ENCODE measurements at regions not wholly inside any gene's neighbourhood (a gene's known extent, or its start where the extent isn't known, plus 50 kb on each side); places are given as distances from the start of the nearest gene placed in this dataset.

DNA sequence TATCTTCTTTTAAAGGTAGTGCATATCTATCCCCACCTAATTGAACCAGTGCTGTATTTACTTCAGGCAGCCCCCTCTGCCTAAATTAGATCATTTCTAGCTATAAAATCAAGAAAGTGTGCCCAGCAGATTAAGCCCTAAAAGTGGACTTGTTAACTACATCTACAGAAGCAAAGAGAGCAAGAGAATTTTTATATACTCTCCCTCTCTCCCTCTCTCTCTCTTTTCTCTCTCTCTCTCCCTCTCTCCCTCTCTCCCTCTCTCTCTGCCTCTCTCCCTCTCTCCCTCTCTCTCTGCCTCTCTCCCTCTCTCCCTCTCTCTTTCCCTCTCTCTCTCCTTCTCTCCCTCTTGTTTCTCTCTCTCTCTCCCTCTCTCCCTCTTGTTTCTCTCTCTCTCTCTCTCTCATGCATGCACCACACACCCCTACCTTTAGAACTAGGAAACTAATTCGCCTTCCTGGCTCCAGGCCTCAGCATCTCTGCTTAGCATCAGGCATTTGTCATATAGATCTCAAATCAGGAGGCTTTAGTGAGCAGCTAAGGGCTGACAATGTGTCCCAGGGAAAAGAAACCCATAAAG, 71.4 kb downstream of the FOXA2 start:
- Histone ChIP-seq H2AK5ac (ENCODE audit: low read depth, low read length) (no peak overlapping the region), H3K27ac (ENCODE audit: low read depth, low read length) (no peak overlapping the region), H3K18ac (ENCODE audit: extremely low read depth, low read length) (no peak overlapping the region), H2BK15ac (ENCODE audit: low read length) (no peak overlapping the region), H4K5ac (ENCODE audit: insufficient read length, low read depth, low read length) (no peak overlapping the region), H3K4me3 (ENCODE audit: extremely low read depth in 1 of 4, insufficient read depth in 2 of 4, low read depth in 3 of 4, low read length in 4 of 4) (no peak overlapping the region), H2BK5ac (ENCODE audit: low read depth, low read length) (no peak overlapping the region), H3K9ac (replicated peaks in 1 of 4; ENCODE audit: extremely low read depth in 1 of 4, low read depth in 3 of 4, low read length in 3 of 4) (no peak overlapping the region), H4K20me1 (replicated peaks in 1 of 2; ENCODE audit: control insufficient read depth in 1 of 2, insufficient read depth in 2 of 2, low read length in 2 of 2) (no peaks in the 10 kb centered on the region), H3K79me2 (ENCODE audit: control insufficient read depth in 1 of 2, insufficient read depth in 2 of 2, low read length in 2 of 2) (no peaks in the 10 kb centered on the region), H3K79me1 (ENCODE audit: low read depth, low read length) (no peaks in the 10 kb centered on the region), H3K27me3 (replicated peaks in 1 of 4; ENCODE audit: control insufficient read depth in 3 of 4, extremely low read depth in 1 of 4, insufficient read depth in 3 of 4, low read length in 3 of 4) (no peaks in the 10 kb centered on the region), H3K36me3 (ENCODE audit: control insufficient read depth in 2 of 4, insufficient read depth in 4 of 4, low read length in 3 of 4) (no peaks in the 10 kb centered on the region), H3K4me2 (ENCODE audit: insufficient read depth in 1 of 2, low read depth in 2 of 2, low read length in 2 of 2) (no peak overlapping the region), H2BK20ac (ENCODE audit: low read length) (no peak overlapping the region), H3K23me2 (ENCODE audit: low read depth, low read length) (no peaks in the 10 kb centered on the region), H3K4ac (replicated peaks; ENCODE audit: insufficient read length, low read depth, low read length) (no peak overlapping the region), H3K56ac (replicated peaks; ENCODE audit: insufficient read length, low read depth, low read length) (no peak overlapping the region), H2BK12ac (ENCODE audit: low read depth, low read length) (no peak overlapping the region), H3K9me3 (ENCODE audit: insufficient read depth in 2 of 2, low read depth in 1 of 2, low read length in 1 of 2) (no peaks in the 10 kb centered on the region), H3K14ac (ENCODE audit: insufficient read length) (no peak overlapping the region), H3K4me1 (replicated peaks in 1 of 4; ENCODE audit: control insufficient read depth in 3 of 4, insufficient read depth in 4 of 4, low read length in 3 of 4) (no peaks in the 10 kb centered on the region; a peak in 1 of 7 replicates), H2BK120ac (replicated peaks; ENCODE audit: low read depth, low read length) (no peak overlapping the region), H2AFZ (ENCODE audit: low read length) (peak overlapping the region; percentile 24; the same call in 1 of the 2 replicates), H4K91ac (replicated peaks; ENCODE audit: insufficient read length, low read length) (no peak overlapping the region), H4K8ac (ENCODE audit: extremely low read depth, insufficient read depth, low read length) (no peak overlapping the region), H3K23ac (ENCODE audit: insufficient read length) (no peak overlapping the region)
- POLR2A ChIA-PET (ENCODE audit: partially characterized antibody) = no interaction called here
- FAIRE-seq = no peak
- 71% methylated on average over 1 of the region's 1 CpG; no CpG with 5 or more reads in 1 of the 2 experiments for WGBS, 2 experiments (ENCODE audit: extremely low coverage in 1 of 2, insufficient coverage in 1 of 2, insufficient read length in 1 of 2, insufficient replicate concordance in 2 of 2, low coverage in 1 of 2, low lambda C conversion rate in 2 of 2, missing lambda C conversion rate in 1 of 2)
- TF ChIP-seq SP4 (IDR thresholded peaks at IDR 0.05; ENCODE audit: low read length) (no peak), CTBP2 (IDR thresholded peaks at IDR 0.05; ENCODE audit: borderline replicate concordance, insufficient read depth, insufficient read length, low read length) (no peak), ZNF274 (IDR thresholded peaks at IDR 0.05; ENCODE audit: borderline replicate concordance, extremely low read depth, low read length) (no peak), CHD2 (IDR thresholded peaks at IDR 0.05; ENCODE audit: low read length) (no peak), BRCA1 (IDR thresholded peaks at IDR 0.05; ENCODE audit: low read depth, low read length) (no peak), SIX5 (IDR thresholded peaks at IDR 0.05; ENCODE audit: low read depth, low read length) (no peak), GTF2F1 (IDR thresholded peaks at IDR 0.05; ENCODE audit: borderline replicate concordance, low read depth, low read length) (no peak), SIRT6 (IDR thresholded peaks at IDR 0.05; ENCODE audit: low read length) (no peak), BACH1 (IDR thresholded peaks at IDR 0.05; ENCODE audit: low read length) (no peak), TCF12 (IDR thresholded peaks at IDR 0.05; ENCODE audit: low read depth, low read length) (no peak)
- DNase-seq (ENCODE audit: low read depth in 1 of 2, low spot score in 2 of 2) = no peak
- CTCF ChIA-PET (ENCODE audit: partially characterized antibody) = interaction anchor here (0.7 to 1.6 kb wide), 8 partner anchors 8 to 185 kb away, joined by 3 to 6 read pairs (median 4); no protein-coding TSS in a partner anchor

All from H1 (cell line).